ENCODE measurements at regions not wholly inside any gene's neighbourhood (a gene's known extent, or its start where the extent isn't known, plus 50 kb on each side); places are given as distances from the start of the nearest gene placed in this dataset.

GRCh38 chr1:232682248-232682647, 52.3 kb upstream of the SIPA1L2 start:
- intact Hi-C loops (cut with micrococcal nuclease): no loop called here

GRCh38 chr1:232684371-232685105, 54.6 kb upstream of the SIPA1L2 start:
- intact Hi-C loops (cut with micrococcal nuclease): no loop called here

- intact Hi-C loops (cut with micrococcal nuclease): no loop called here
Measured at GRCh38 chr1:232686346-232686745, 56.4 kb upstream of the SIPA1L2 start.

- intact Hi-C loops (cut with micrococcal nuclease): no loop called here
Measured at GRCh38 chr1:232687304-232687703, 57.4 kb upstream of the SIPA1L2 start.

DNA sequence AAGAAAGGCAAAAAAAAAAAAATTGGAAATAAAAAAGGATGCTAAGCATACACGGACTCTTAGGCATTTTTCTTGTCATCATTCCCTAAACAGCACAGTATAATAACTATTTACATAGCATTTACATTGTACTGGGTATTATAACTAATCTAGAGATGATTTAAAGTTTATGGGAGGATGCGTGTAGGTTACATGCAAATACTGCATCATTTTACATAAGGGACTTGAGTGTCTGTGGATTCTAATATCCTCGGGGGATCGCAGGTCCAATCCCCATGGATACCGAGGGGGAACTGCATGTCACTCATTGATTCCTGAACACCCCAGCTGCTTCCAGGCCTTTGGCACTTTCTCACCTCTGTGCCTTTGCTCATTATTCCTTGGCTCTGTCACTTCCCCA, 57.8 kb upstream of the SIPA1L2 start:
- intact Hi-C loops (cut with micrococcal nuclease): no loop called here

DNA sequence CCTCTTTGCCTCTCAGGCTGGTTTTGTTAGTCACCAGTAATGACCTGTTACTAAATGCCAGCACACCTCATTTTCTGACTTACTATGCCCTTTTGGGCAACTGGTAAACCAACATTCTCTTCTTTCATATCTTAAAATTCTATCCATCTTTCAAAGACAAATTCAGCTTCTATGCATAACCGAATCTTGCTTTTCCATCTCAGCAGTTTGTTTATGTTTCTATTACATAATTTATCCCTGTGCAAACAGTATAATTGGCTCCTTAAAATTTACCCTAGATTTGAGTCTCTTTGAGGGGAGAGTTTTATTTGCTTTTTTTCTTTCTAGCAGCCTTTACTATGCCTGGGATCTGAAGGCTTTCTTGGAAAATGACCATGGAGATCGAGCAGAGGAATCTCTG, 58.5 kb upstream of the SIPA1L2 start:
- intact Hi-C loops (cut with micrococcal nuclease): no loop called here

GRCh38 chr1:232689711-232690110, 59.8 kb upstream of the SIPA1L2 start:
- intact Hi-C loops (cut with micrococcal nuclease): no loop called here

- intact Hi-C loops (cut with micrococcal nuclease): no loop called here
Measured at GRCh38 chr1:232690285-232690935, 60.5 kb upstream of the SIPA1L2 start.

- intact Hi-C loops (cut with micrococcal nuclease): no loop called here
Measured at GRCh38 chr1:232694475-232694874, 64.5 kb upstream of the SIPA1L2 start.

- intact Hi-C loops (cut with micrococcal nuclease): no loop called here
Measured at GRCh38 chr1:232695621-232696385, 65.9 kb upstream of the SIPA1L2 start.

DNA sequence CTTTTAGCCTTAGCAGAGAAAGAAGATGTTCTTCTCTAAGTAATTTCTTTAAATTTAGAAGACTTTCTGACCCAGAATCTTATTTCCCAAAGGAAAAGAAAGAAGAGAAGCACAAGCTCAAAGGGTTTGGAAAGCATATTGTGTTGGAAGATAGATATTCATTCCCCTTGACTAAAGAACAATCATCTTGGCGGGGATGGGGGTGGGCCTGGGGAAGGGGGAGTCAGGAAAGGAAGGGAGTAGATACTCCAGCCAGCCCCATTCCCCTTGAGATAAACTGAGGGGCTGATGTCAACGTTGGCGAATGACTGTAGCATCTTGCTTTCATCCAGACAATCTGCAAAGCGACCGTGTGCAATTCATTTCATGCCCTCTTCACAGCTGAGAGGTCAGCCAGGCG, 66.5 kb upstream of the SIPA1L2 start:
- intact Hi-C loops (cut with micrococcal nuclease): no loop called here

- intact Hi-C loops (cut with micrococcal nuclease): no loop called here
Measured at GRCh38 chr1:232697187-232697822, 67.4 kb upstream of the SIPA1L2 start.

DNA sequence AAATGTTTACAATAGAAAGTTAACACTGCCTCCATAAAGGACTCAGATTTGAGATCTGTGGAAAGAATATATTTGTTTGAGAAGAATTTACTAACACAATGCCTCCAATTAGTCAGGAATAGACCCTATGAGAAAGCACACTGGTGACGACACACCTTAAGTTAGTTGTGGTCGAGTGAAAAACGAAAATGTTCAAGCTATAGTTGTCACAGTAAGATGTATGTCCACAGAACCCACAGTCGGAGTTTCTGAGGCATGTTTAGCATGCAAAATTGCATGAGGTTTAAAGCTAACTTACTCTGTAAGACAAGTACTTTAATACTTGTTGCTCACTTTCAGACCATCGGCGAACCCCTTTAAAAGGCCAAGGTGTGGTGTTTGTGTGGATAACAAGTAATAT, 69.9 kb upstream of the SIPA1L2 start:
- intact Hi-C loops (cut with micrococcal nuclease): no loop called here

- intact Hi-C loops (cut with micrococcal nuclease): no loop called here
Measured at GRCh38 chr1:232702911-232703310, 73.0 kb upstream of the SIPA1L2 start.

GRCh38 chr1:232704256-232704655, 74.3 kb upstream of the SIPA1L2 start:
- intact Hi-C loops (cut with micrococcal nuclease): no loop called here

DNA sequence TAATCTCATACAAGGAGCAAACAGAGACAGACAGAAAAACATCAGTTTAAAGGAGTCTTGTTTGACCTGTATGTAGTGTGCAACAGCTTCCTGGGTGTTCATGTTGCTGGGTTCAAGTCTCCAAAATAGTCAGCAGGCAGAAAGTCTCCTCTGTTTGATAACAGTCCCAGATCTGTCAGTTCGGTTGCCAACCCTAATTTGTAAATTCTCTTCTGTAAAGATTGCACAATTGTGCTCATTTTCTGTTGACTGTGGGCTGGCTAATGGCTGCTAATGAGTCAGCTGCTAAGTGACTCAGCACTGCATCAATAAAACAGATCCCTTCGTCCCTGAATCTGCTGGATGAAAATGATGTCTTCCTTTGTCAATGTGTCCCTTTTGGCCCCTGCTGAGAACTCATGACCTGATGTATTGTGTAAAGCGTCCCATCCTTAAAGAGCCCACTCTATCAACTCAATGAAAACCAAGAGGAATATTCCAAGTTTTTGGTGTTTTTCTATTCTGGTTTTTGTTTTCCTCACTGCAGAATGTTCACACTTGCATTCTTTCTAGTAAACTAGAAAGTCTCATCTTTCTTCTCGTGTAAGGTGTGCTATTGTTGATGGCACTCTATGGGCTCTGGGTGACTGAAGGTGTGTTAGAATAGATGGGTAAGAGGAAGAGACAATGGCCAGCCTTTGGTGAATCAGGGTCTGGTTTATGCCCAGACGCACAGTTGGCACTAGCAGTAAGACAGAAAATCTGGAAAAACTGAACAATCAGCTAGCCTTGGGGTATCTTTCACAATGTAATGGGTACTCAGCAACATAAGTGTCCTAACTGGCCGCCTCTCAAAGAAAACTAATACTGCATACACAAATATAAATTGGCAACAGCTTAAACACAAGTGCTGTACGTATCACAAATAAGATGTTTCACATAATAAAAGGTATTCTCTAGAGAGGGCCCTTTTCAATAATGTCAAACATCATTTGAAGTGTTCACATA, 75.1 kb upstream of the SIPA1L2 start:
- intact Hi-C loops (cut with micrococcal nuclease): no loop called here

DNA sequence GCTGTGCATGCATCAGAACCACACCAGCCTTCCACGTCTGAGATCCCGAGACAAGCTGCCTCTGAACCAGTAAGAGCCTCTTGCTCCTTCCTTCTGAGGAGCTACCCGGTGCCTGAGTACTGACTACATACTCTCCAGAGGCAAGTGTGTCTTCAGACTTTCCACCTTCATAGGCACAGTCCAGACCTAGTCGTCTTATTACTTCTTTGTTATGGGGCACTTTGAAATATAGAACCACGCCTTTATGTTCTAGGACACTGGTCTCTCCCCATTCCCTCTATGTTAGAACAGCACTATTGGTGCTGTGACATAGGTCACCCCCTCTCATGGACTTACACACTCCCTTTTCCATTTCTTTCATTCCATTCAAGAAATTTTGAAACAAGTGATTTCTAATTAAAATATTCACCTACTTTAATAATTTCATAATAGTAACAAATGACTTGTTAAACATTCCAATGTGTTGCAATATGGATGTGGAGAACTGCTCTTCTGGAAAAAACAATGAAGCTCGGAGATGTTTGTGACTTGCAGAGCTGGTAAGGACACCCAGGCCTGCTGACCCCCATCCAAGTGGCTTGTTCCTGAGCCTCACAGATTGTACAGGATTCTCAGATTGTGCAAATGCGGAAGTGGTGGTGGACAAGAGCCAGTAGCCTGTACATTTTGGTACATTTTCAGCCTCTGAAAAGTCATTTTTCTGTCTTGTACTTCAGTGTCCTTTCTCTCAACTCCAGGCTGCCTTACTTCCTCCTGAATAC, 76.1 kb upstream of the SIPA1L2 start:
- intact Hi-C loops (cut with micrococcal nuclease): no loop called here

GRCh38 chr1:232707142-232707541, 77.2 kb upstream of the SIPA1L2 start:
- intact Hi-C loops (cut with micrococcal nuclease): no loop called here

GRCh38 chr1:232709386-232709785, 79.5 kb upstream of the SIPA1L2 start:
- intact Hi-C loops (cut with micrococcal nuclease): no loop called here

DNA sequence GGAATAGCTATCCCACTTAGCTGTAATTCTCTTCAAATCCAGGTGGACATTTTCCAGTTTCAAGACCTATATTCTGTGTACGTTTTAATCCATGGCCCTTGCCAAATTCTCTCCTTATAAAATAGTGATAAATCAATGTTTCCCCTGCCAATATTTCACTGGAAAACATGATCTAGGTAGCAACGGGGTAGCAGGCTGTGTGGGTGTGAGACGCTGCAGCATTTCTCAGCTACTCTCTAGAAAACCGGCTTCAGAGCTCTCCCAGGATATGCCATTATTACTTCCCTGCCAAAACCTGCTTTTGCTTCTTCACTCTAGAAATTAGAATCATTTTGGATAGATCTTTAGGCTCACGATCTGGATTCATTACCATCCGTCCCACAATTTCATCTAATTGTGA, 82.1 kb upstream of the SIPA1L2 start:
- intact Hi-C loops (cut with micrococcal nuclease): no loop called here
